ENCODE measurements at regions not wholly inside any gene's neighbourhood (a gene's known extent, or its start where the extent isn't known, plus 50 kb on each side); places are given as distances from the start of the nearest gene placed in this dataset.

GRCh38 chr13:74575729-74576125 lies 441.5 kb upstream of the KLF12 start:
- TF ChIP-seq NFYB (CRISPR knock-in tag; IDR thresholded peaks at IDR 0.05) = no peak
- no peak for TF ChIP-seq CTCF (CRISPR knock-in tag; IDR thresholded peaks at IDR 0.05)
- TF ChIP-seq ZNF644 (CRISPR knock-in tag; IDR thresholded peaks at IDR 0.05; ENCODE audit: low read depth) = no peak
- no peak for TF ChIP-seq ZNF10 (CRISPR knock-in tag; IDR thresholded peaks at IDR 0.05; ENCODE audit: borderline replicate concordance, low read depth)
- TF ChIP-seq RAD21 (CRISPR knock-in tag; IDR thresholded peaks at IDR 0.05) = no peak
- TF ChIP-seq KDM5B (CRISPR knock-in tag; IDR thresholded peaks at IDR 0.05; ENCODE audit: borderline replicate concordance) = no peak
- no peak for TF ChIP-seq REST (IDR thresholded peaks at IDR 0.05; ENCODE audit: borderline replicate concordance in 1 of 2, low read depth in 1 of 2, low read length in 2 of 2)
- TF ChIP-seq TARDBP (CRISPR knock-in tag; IDR thresholded peaks at IDR 0.05) = no peak
- no peak for TF ChIP-seq EHMT2 (IDR thresholded peaks at IDR 0.05; ENCODE audit: borderline replicate concordance, low read depth, low read length)
